Mucosa of descending colon (tissue), 3 donors: ENCODE measurements at regions not wholly inside any gene's neighbourhood (a gene's known extent, or its start where the extent isn't known, plus 50 kb on each side); places are given as distances from the start of the nearest gene placed in this dataset.

Experiments used
- ATAC-seq: fragments of 200-7000 bp; cut with Tn5 transposase; one replicate; pipeline ENCODE4 v1.9.1; 2020; ENCODE audit warnings: mild to moderate bottlenecking, moderate library complexity
- DNase-seq, 3 donors: peaks; one replicate each; pipeline ENCODE4 v3.0.0-alpha.2; 2020
- H3K36me3 ChIP-seq: fragments of 200-600 bp; one replicate; pipeline ENCODE4 v1.8.0; 2021; ENCODE audit warnings: low read depth, mild to moderate bottlenecking
- H3K4me1 ChIP-seq: fragments of 200-600 bp; one replicate; pipeline ENCODE4 v1.8.0; 2021; ENCODE audit warnings: low read depth, mild to moderate bottlenecking
- H3K4me3 ChIP-seq: fragments of 200-600 bp; one replicate; pipeline ENCODE4 v1.8.0; 2021; ENCODE audit warnings: mild to moderate bottlenecking
- H3K9me3 ChIP-seq: fragments of 200-600 bp; one replicate; pipeline ENCODE4 v1.8.0; 2021; ENCODE audit warnings: mild to moderate bottlenecking
- CTCF ChIP-seq: fragments of 200-600 bp; IDR thresholded peaks from one replicate; pipeline ENCODE4 v1.8.0; 2022; ENCODE audit warnings: antibody characterized with exemption, mild to moderate bottlenecking
- intact Hi-C, 2 donors: fragments of 100-400 bp; cut with DNase I in 1 of 2; cut with micrococcal nuclease in 1 of 2; formaldehyde crosslinking; loops; one replicate each; pipeline versions ENCODE4 v1.11.0 to v1.11.1; 2022; cut with DNase I, micrococcal nuclease
- donor health status: DM: no; HTN: no; CAD: no; lungs with moderate emphysema.
- donor health status: DM: no; HTN: no; CAD: no.
- donor health status: DM: no; HTN: yes; CAD: no.

DNA sequence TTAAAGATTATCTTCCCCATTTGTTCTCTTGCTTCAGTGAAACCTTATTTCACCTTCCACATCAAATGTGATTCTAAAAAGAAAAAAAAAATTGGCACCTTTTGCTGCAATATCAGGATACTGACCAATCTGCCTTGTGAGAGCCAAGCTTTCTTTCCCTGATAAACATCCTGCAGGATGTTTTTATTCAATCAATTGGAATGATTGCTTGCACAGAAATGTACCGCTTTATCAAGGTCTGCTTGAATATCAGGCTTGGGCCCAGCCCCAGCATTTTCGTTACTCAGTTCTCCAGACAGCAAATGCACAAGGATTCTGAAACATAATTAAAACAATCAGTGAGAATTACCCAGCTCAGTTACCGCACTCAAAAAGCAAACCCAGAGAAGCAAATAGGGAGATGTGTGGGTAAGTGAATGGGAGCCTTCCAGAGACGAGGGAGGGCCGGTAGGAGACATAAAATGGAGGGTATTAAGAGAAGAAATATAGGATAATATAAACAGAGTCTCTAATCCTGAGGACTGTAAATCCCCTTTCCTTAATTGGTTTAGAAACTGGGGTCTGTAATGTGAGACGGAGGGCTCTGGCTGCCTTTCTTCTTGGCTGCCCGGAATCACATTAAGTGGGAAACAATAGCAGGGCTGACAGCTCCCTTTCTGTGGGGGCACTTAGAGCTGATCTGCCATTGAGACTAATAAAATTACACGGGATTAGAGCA is 291.8 kb downstream of the ICOS start:
- H3K4me1 ChIP-seq, result peaks cover 4% of the 10 kb centered on the region
- intact Hi-C loops, result no loop called here
- no peak for TF ChIP-seq CTCF
- ATAC-seq (no peak), DNase-seq (no peak)
- H3K9me3 ChIP-seq, result no peaks in the 10 kb centered on the region
- H3K4me3 ChIP-seq, result no peak overlapping the region
- no peaks in the 10 kb centered on the region for H3K36me3 ChIP-seq

DNA sequence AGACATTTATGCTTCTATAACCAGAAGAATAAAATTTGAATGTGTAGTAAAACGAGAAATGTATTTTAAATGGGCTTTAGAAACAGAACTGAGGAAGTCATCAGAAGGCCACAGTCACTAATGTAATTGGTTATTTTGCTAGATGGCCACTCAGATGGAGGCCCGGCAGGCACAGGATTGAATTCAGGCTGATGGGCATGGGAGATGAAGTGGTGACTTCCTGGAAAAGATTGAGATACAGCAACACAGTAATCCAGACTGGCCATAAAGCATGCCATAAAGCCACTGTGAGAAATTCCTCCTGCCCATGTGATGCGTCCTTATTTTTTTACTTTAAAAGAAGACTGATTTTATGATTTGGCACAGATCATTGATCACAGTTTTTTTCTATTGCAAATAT is 297.7 kb downstream of the ICOS start:
- TF ChIP-seq CTCF, result no peak
- H3K4me3 ChIP-seq, result no peak overlapping the region
- no peaks in the 10 kb centered on the region for H3K36me3 ChIP-seq
- intact Hi-C loops, result no loop called here
- H3K9me3 ChIP-seq, result no peaks in the 10 kb centered on the region
- no peaks in the 10 kb centered on the region for H3K4me1 ChIP-seq
- DNase-seq (no peak), ATAC-seq (no peak)

DNA sequence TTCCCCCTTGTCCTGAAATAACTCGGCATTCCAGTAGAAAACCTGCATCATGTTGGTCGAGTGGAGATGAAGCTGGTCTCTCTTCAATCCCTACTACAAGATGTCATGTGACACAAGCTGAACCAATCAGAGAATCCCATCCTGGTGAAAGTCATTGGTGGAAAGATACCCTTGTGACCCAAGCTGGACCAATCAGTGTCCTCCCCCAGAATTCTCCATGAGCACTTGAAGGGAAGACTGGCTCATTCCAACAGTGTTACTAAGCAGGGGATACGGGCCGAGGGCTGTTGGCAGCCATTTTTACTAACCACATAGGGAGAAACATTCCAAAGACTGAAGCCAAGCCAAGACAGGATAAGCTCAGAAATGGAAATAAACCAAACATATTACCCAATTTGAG is 298.3 kb downstream of the ICOS start:
- DNase-seq (no peak), ATAC-seq (no peak)
- intact Hi-C loops, result no loop called here
- no peak overlapping the region for H3K4me3 ChIP-seq
- no peaks in the 10 kb centered on the region for H3K4me1 ChIP-seq
- H3K36me3 ChIP-seq, result no peaks in the 10 kb centered on the region
- TF ChIP-seq CTCF, result no peak
- no peaks in the 10 kb centered on the region for H3K9me3 ChIP-seq

DNA sequence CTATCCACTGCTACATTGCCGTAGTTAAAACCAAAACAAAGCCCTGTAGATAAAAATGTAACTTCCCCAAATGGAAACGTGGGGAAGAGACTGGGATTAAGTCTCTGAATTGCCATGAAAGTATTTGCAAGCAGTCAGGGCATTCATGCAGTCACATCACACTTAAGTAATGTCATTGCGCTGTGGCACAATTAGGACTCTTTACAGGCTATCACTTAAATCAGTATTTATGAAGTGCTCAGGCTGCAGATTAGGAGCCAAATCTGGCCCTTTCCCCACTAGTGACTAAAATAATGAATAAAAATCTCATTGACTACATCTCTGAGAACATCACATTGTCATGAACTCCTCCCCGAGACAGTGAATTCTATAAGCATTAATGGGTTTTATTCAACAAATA is 300.9 kb downstream of the ICOS start:
- intact Hi-C loops, result no loop called here
- no peak overlapping the region for H3K4me3 ChIP-seq
- no peak for TF ChIP-seq CTCF
- no peaks in the 10 kb centered on the region for H3K36me3 ChIP-seq
- no peaks in the 10 kb centered on the region for H3K4me1 ChIP-seq
- ATAC-seq (no peak), DNase-seq (no peak)
- H3K9me3 ChIP-seq, result no peaks in the 10 kb centered on the region

DNA sequence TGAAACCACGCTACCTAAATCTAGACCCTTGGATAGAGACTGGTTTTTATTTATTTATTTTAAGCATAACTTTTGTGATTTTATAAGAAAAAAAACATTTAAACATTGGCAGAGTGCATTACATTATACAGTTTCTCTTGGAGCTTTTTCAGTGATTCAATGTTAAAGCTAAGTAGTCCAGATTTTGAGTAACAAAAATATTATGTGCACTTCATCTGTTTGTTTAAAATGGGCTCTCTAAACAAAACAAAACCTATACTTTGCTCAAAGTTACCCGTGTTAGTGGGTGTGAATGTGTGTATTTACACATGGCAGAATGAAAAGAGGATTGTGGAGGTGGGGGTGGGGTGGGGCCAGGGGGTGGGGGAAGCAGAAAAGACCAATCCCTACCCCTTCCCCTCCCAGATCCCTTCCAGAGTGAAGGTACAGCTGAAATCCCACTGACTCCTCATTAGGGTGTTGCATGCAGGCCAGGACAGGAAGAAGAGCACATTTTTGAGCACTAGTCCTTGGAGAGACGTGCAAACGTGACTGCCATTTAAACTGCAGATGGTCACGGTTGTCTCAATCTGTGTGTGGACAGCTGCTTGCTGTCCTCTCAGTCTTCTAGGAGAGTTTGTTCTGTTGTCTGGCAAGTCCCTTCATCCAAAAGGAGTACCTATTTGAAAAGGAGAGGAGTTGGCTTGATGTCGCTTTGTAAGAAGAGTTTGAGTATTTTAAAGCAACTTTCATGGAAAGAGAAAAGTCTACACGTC is 303.0 kb downstream of the ICOS start:
- no peak for TF ChIP-seq CTCF
- intact Hi-C loops, result no loop called here

More for the DNA sequence above, 303.0 kb downstream of the ICOS start:
- Histone ChIP-seq H3K9me3 (no peaks in the 10 kb centered on the region), H3K36me3 (no peaks in the 10 kb centered on the region), H3K4me1 (no peaks in the 10 kb centered on the region), H3K4me3 (no peak overlapping the region)
- no peak for DNase-seq
- ATAC-seq, result no peak
